Subcutaneous abdominal adipose tissue (tissue), 5 donors: ENCODE measurements at regions not wholly inside any gene's neighbourhood (a gene's known extent, or its start where the extent isn't known, plus 50 kb on each side); places are given as distances from the start of the nearest gene placed in this dataset.

ENCODE experiments used
- H3K27ac ChIP-seq: one replicate; pipeline ENCODE4 v1.7.0; 2013; ENCODE audit warnings: low read depth, mild to moderate bottlenecking, inconsistent platforms, low read length, moderate library complexity
- H3K27me3 ChIP-seq, 5 donors: one replicate each; pipeline ENCODE4 v1.7.0; 2013; ENCODE audit warnings: low read length in 5 of 5, inconsistent platforms in 1 of 5; ENCODE audit not compliant: control insufficient read depth in 5 of 5, insufficient read depth in 4 of 5
- H3K36me3 ChIP-seq, 5 donors: one replicate each; pipeline ENCODE4 v1.7.0; 2013; ENCODE audit warnings: low read length in 5 of 5; ENCODE audit not compliant: control insufficient read depth in 5 of 5, insufficient read depth in 5 of 5
- H3K4me1 ChIP-seq, 5 donors: one replicate each; pipeline ENCODE4 v1.7.0; 2013; ENCODE audit warnings: low read length in 5 of 5, mild to moderate bottlenecking in 3 of 5, moderate library complexity in 1 of 5; ENCODE audit not compliant: control insufficient read depth in 5 of 5, insufficient read depth in 5 of 5
- H3K4me3 ChIP-seq, 5 donors: one replicate each; pipeline ENCODE4 v1.7.0; 2013; ENCODE audit warnings: low read length in 5 of 5, low read depth in 1 of 5
- H3K9ac ChIP-seq, 5 donors: one replicate each; pipeline ENCODE4 v1.7.0; 2013; ENCODE audit warnings: low read length in 5 of 5, mild to moderate bottlenecking in 4 of 5, moderate library complexity in 3 of 5
- H3K9me3 ChIP-seq, 5 donors: one replicate each; pipeline ENCODE4 v1.7.0; 2013; ENCODE audit warnings: low read length in 5 of 5; ENCODE audit not compliant: control insufficient read depth in 5 of 5
- donor health status: healthy.
- donor health status: healthy.
- donor health status: healthy.
- donor health status: healthy.
- donor health status: healthy.

GRCh38 chr10:117740691-117741222, 198.2 kb downstream of the EMX2 start:
- Histone ChIP-seq H3K9me3 (no peaks in the 10 kb centered on the region), H3K36me3 (no peaks in the 10 kb centered on the region), H3K4me1 (peaks cover 0 to 2% (median 0%) of the 10 kb centered on the region in 5 donors)

DNA sequence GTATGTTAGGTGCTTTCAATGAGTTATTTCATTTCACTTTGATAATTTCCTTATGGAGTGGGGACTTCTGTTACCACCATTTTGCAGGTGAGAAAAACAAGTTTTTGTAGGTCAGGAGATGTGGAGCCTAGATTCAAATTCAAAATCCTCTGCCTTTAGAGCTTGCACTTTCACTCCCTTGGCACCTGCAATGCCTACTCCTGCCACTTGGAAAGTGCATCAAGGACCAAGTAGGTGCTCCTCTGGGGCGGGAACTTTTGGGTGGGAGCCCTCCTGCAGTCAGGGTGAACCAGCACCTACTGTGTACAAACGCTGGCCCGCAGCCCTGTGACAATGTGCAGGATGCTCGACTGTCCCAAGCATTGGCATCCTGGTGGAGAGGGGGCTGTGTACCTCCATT, 199.0 kb downstream of the EMX2 start:
- no peaks in the 10 kb centered on the region for H3K36me3 ChIP-seq
- peaks cover 0 to 4% (median under 1%) of the 10 kb centered on the region in 5 donors for H3K27me3 ChIP-seq
- peaks cover 0 to 1% (median 0%) of the 10 kb centered on the region in 5 donors for H3K4me1 ChIP-seq
- H3K9ac ChIP-seq = no peak overlapping the region
- H3K4me3 ChIP-seq = no peak overlapping the region
- peaks cover 0 to 2% (median 0%) of the 10 kb centered on the region in 5 donors for H3K9me3 ChIP-seq
- H3K27ac ChIP-seq = no peak overlapping the region

More at GRCh38 chr10:117740691-117741222, 198.2 kb downstream of the EMX2 start:
- Histone ChIP-seq H3K27ac (no peak overlapping the region), H3K9ac (no peak overlapping the region), H3K27me3 (peaks cover 0 to 6% (median 4%) of the 10 kb centered on the region in 5 donors), H3K4me3 (no peak overlapping the region)

DNA sequence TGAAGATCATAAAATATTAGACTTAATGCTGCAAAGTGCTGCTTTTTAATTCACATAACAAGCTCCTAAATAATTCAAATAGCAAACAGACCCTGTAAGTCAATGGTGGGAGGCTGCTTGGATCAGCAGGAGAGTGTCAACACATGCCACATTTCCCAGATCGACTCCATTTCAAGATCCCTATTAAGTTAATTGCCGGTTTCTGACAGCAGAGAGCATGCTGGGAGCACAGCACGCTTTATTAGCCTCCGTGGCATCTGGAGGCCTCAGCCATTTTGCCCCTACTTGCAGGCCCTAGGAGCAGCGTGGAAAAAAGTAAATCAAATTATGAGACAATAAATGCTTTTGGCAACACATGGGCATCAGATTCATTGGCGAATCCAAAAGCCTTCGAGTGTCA, 201.0 kb downstream of the EMX2 start:
- no peak overlapping the region for H3K27ac ChIP-seq
- no peaks in the 10 kb centered on the region for H3K36me3 ChIP-seq
- H3K4me1 ChIP-seq = no peaks in the 10 kb centered on the region
- peaks cover 0 to 2% (median 0%) of the 10 kb centered on the region in 5 donors for H3K9me3 ChIP-seq
- peaks cover 0 to 4% (median 0%) of the 10 kb centered on the region in 5 donors for H3K27me3 ChIP-seq
- no peak overlapping the region for H3K4me3 ChIP-seq
- no peak overlapping the region for H3K9ac ChIP-seq

GRCh38 chr10:117745301-117745700, 202.8 kb downstream of the EMX2 start:
- no peaks in the 10 kb centered on the region for H3K36me3 ChIP-seq
- no peak overlapping the region for H3K9ac ChIP-seq
- H3K27ac ChIP-seq = no peak overlapping the region
- peaks cover 0 to 2% (median 0%) of the 10 kb centered on the region in 5 donors for H3K9me3 ChIP-seq
- no peak overlapping the region for H3K4me3 ChIP-seq
- H3K27me3 ChIP-seq = peaks cover 0 to 4% (median 0%) of the 10 kb centered on the region in 5 donors
- H3K4me1 ChIP-seq = no peaks in the 10 kb centered on the region

DNA sequence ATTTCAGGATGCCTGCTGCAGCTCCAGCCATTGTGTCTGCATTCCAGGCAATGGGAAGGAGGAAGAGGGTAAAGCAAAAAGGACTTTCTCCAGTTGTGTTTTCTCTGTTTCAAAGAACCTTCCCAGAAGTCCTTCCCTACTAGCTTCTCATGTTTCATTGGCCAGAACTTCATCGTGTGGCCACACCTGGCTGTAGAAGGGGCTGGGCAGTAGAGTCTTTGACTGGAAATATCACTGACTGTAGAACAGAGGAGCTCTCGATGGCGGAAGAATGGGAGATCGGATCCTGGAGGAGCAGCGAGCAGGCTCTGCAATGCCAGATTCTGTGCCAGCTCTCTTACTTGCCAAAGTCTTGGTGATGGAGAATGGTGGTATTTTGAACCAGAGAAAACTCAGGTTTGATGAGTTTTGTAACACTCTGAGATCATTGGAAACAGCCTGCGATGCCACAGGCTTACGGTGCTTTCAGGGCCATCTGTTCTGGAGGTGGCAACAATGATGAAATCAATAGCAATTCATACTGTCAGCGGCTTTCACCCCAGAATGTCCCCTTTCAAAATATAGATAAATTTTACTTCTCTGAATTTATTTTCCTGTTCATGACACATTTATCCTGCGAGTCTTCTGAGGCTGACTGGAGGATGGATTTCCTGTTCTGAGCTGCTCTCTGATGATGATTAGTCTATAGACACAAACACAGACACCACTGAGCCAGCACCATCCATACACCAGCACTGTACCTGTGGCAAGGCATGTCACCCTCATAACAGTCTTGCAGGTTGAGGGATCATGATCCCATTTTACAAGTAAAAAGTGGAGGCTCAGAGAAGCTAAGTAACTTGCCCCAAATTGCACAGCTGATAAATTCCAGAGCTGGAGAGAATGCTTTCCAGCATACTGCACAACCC, 204.2 kb downstream of the EMX2 start:
- Histone ChIP-seq H3K4me3 (no peak overlapping the region), H3K36me3 (no peaks in the 10 kb centered on the region), H3K27ac (no peak overlapping the region), H3K27me3 (peaks cover 0 to 4% (median 0%) of the 10 kb centered on the region in 5 donors), H3K4me1 (no peaks in the 10 kb centered on the region), H3K9me3 (peaks cover 0 to 2% (median 0%) of the 10 kb centered on the region in 5 donors), H3K9ac (no peak overlapping the region)

GRCh38 chr10:117747636-117748035, 205.1 kb downstream of the EMX2 start:
- H3K4me1 ChIP-seq = no peaks in the 10 kb centered on the region
- H3K27ac ChIP-seq = no peak overlapping the region
- peaks cover 0 to 4% (median 0%) of the 10 kb centered on the region in 5 donors for H3K27me3 ChIP-seq
- no peak overlapping the region for H3K9ac ChIP-seq
- no peaks in the 10 kb centered on the region for H3K36me3 ChIP-seq
- peaks cover 0 to 2% (median 0%) of the 10 kb centered on the region in 5 donors for H3K9me3 ChIP-seq
- H3K4me3 ChIP-seq = no peak overlapping the region

DNA sequence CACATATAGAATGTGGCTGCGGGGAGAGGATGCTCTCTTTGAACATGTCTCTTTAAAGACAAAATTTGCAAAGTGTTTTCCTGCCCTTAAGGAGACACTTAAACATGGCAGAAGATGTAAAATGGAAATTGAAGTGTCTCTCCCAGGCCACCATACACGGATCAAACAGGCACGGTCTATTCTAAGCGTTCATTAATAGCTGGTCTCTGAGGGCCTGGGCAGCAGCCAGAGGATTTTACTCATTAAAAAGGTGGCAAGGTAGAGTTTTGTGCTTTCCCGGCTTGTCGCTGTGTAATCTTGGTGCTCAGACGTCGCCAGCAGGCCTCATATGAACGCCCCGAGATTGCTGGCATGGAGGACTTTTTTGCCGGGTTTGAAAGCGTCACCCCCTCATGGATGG, 205.5 kb downstream of the EMX2 start:
- Histone ChIP-seq H3K4me3 (no peak overlapping the region), H3K9me3 (peaks cover 0 to 2% (median 0%) of the 10 kb centered on the region in 5 donors), H3K27me3 (no peaks in the 10 kb centered on the region), H3K9ac (no peak overlapping the region), H3K36me3 (no peaks in the 10 kb centered on the region), H3K4me1 (no peaks in the 10 kb centered on the region), H3K27ac (no peak overlapping the region)

- no peak overlapping the region for H3K4me3 ChIP-seq
- peaks cover 0 to 2% (median 0%) of the 10 kb centered on the region in 5 donors for H3K9me3 ChIP-seq
- no peak overlapping the region for H3K27ac ChIP-seq
- H3K4me1 ChIP-seq = no peaks in the 10 kb centered on the region
- peaks cover 0 to 4% (median 0%) of the 10 kb centered on the region in 5 donors for H3K27me3 ChIP-seq
- H3K36me3 ChIP-seq = no peaks in the 10 kb centered on the region
- H3K9ac ChIP-seq = no peak overlapping the region
Observed at GRCh38 chr10:117750616-117751015, 208.1 kb downstream of the EMX2 start.

DNA sequence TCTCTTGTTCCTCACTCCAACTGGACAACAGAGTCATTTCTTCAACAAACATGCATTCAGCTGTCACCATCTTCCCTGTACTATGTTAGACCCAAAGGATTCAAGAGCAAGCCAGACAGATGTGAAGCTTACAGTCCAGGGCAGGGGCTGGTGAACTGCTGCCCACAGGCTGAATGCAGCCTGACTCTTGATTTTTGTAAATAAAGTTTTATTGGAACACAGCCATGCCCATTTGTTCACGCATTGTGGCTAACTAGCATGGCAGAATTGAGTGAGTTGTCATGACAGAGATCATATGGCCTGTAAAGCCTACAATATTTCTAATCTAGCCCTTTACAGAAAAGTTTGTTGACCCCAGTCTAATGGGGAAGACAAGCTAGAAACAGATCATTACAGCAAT, 208.7 kb downstream of the EMX2 start:
- Histone ChIP-seq H3K27me3 (peaks cover 0 to 4% (median 0%) of the 10 kb centered on the region in 5 donors), H3K4me1 (no peaks in the 10 kb centered on the region), H3K27ac (no peak overlapping the region), H3K9me3 (peaks cover 0 to 1% (median 0%) of the 10 kb centered on the region in 5 donors), H3K36me3 (no peaks in the 10 kb centered on the region), H3K4me3 (no peak overlapping the region), H3K9ac (no peak overlapping the region)

- peaks cover 0 to 4% (median 0%) of the 10 kb centered on the region in 5 donors for H3K27me3 ChIP-seq
- H3K36me3 ChIP-seq = no peaks in the 10 kb centered on the region
- no peak overlapping the region for H3K27ac ChIP-seq
- peaks cover 0 to 3% (median 1%) of the 10 kb centered on the region in 5 donors for H3K4me1 ChIP-seq
- H3K9ac ChIP-seq = no peak overlapping the region
- H3K9me3 ChIP-seq = no peaks in the 10 kb centered on the region
- H3K4me3 ChIP-seq = no peak overlapping the region
Observed at GRCh38 chr10:117752103-117752502, 209.6 kb downstream of the EMX2 start.
